GM04503 (cell line): ENCODE measurements at regions not wholly inside any gene's neighbourhood (a gene's known extent, or its start where the extent isn't known, plus 50 kb on each side); places are given as distances from the start of the nearest gene placed in this dataset.

Experiments
- DNase-seq: peaks from one replicate; pipeline ENCODE4 v3.0.0-alpha.2; 2012; ENCODE audit warnings: low read depth

DNA sequence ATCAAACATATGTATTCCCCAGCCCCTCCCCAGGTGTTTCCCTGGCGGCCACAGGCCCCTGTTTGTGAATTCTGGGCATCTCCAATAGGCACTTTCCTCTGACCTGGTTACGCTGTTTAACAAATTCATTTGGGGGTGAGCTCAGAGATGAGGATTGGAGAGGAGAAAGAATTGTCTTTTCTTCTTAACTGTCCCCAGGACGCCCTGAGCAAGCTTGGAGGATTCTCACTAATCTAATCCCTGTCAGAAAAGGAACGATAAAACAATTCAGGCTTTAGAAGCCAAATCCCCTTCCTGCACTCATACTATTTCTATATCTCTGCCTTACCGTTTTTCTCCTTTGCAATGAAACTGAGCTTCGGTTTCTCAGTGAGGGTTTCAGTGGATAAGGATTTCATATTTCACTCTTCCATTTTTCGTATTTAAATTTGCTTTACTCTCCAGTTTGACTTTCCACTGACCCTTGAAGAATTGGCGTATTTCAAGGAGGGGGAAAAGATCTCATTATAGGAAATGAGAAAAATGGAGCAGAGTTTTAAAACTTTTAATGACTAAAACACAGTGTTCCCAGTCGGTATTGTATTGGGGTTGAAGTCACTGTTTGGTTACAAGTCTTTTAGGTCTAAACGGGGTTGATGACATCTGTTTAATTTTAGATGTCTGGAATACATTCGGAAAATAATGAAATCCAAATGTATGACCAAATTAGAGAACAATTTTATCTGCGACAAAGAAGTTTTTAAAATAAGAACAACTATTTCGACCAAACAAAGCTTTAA lies 180.1 kb downstream of the MACROH2A1 start:
- no peak for DNase-seq

DNA sequence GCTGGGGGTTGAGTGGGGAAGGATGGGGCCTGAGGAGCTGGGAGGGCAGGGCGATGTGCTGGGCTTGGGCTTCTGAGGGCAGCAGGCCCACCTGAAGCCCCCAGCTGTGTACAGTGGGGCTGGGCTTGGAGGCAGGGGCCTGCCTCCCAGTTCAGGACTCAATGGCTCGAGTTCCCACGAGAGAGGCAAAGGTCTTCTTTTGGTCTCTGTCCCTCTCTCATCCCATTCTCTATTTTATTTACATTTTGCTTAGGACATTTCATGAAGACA lies 180.6 kb downstream of the MACROH2A1 start:
- no peak for DNase-seq

DNA sequence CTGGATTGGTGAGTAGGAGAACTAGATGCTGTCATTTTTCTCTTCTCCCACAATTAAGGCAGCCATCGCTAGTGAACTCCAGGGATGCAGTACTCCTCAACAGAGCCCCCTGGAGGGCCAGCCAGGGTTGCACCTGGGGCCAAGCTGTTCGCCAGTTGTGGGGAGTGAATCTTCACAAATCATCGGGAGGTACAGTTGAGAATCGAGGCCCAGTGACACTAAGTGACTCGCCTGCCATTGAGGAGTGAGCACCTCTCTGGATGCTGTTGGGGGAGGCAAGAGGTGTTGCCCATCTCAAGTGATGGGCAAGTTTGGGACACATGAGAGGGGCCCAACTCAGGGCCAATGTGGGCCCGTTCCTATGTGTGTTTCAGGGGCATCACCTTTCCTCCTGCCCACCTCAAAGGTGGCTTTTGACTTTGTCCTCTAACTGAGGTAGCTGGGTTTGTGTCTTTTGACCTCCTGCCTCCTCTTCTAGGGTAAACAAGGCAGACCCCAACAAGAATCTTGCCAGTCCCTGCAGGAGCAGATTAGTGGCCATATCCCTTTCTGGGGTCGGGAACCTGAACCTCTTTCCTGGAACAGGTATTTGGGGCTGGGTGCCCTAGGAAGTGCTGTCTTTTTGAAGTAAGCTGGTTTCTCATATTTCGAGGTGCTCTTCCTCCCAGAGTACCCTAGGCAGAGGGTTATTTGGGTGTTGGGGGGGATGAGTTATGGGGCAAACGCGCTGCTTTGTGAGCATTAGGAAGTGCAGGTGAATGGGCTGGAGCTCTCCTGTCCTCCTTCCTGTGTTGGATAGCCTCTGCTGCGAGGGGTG lies 181.2 kb downstream of the MACROH2A1 start:
- DNase-seq, result no peak

DNA sequence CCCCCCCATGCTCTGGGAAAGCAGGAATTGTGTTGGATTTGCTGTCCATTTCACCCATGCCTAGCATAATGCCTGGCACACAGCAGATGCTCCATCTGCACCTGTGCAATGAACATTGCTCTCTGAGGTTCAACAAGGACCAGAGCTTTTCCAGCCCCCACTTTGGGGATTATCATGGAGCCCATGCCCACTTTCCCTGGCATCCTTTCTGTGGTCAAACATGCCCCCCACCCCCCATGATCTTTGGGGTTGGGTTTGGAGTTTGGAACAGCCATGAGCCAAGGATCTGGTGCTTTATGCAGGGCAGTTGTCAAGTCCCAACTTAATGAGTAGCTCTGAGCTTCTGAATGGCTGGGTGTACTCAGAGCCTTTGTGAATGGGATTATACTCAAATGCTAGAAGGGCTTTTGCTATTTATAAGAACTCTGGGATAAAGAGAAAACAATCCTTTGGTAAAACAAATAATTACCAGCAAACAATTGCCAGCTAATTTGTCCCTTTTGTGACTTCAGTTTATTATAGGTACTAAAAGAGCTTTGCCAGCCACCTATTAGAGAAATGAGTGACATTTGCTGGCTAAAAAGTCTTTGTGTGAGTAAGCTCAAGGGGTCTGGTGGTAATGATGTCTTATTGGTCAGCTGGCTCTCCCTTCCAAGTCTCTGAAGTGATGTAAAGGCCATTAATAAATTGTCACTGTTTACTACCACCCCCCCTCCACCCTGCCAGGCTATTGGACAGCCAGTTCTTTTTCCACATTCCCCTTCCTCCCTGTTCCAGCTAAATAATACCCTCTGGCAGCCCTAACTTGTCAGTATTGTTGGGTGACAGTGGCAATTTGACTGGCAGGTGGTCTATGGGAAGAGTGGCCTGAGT lies 182.3 kb downstream of the MACROH2A1 start:
- DNase-seq, result no peak

DNA sequence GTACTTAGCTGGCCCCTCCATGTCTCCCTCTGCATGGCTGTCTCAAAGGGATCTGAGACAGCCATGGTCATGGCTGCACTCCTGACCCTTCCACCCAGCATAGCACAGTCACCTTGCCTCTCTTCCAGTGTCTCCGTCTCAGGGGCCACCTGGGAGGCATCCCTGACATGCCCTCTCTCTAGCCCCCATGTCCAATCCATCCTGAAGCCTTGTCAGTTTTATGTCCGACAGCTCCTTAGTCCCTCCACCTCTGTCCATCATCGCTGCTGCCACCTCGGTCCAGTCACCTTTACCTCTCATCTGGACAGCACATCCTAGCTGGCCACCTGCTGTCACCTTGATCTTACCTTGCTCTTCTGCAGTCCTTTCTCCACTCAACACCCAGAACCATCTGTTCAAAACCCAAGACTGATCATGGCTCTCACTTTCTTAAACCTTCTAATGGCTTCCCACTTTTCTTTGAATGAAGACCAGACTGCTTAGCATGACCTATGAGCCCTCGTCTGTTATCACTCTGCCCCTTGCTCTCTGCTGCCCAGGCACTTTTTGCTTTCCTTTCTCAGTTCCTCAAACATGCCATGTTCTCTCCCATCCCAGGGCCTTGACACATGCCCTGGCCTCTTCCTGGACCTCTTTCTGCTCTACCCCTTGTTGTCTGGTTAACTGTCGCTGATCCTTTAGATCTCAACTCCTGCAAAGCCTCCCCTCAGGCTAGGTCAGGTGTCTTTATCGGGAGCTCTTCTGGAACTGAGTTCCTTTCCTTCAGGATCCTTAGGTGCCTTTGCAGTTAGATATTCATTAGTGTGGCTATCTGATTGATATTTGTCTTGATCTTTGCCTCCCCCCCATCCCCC lies 181.8 kb upstream of the PITX1 start:
- DNase-seq, result no peak

DNA sequence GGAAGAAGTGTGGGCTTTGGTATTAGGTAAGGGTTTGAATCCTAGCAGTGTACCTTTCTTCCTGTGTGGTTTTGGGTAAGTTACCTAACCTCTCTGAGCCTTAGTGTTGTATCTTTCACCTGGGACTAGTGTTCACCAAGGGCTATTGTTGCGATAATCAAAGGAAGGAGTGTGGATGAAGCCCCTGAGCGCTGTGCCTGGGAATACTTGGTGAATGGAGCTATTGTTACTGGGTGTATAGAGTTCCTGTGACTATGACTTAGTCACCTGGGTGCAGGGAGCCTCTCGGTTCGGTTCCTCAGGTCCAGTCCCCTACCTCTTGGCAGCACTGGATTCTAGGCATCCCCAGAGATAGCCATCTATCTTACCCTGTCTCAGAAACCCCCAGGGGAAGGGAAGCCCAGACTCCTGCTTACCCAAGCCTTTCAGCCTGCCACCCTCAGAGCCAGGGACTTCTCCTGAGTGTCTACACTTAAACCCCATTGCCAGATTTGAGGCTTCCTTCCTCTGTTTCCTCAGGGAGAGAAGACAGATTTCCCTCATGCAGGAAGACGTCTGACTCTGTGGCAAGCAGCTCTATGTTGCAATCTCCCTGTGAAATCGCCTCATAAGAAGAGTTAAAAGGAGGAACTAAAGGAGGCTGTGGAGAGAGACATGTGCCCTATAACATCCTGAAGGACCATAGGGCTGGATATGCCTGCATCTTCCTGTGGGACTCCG lies 181.0 kb upstream of the PITX1 start:
- no peak for DNase-seq

DNA sequence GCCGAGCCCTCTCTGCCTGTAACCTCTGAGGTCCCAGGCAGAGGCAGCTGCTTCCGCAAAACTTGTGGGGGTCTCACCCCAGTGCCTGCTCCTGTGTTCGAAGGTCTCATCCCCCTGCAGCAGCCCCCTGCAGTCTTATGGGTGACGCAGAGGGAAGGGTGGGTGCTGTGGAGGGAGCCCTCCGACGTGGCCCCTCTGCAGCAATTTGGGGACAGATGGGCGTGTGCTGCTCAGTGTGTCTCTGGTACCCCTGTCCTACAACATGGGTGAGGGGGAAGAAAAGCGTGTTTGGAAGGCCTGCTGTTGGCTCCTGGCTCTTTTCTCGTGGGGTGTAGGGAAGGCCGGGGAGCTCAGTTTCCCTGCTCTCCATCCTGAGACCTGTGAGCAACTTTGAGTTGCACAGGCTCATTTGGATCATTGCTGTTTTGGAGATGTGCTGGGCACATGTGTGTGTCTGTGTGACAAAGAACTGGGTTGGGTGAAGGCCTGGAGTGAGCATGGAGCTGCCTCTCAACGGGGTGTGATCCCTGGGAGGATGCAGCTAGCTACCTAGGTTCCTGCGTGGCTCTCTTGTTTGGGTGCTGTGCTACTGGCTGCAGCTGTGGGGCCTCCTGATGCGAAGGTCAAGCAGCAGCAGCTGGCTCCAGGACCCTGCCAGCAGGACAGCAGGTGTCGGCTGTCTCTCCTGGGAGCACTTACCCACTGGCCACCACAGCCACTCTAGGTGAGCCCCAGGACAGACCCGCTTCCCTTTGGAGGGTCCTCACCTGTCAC lies 179.6 kb upstream of the PITX1 start:
- no peak for DNase-seq

DNA sequence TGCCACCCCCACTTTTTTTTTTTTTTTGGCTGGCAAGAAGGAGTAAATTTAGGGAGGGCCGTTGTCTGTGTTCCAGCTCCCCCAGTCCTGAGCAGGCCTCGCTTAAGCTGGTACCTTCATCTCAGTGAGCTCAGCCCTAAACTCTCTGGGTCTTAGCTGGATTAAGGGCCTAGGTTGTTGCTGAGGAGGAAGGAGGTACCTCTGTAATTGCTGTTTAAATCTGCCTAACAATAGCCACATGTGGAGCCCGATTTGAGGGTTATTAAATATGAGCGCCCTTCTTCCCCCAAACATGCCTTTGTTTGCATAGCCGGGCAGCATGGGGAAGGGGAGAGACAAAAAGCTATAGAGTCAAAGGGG lies 179.0 kb upstream of the PITX1 start:
- no peak for DNase-seq

DNA sequence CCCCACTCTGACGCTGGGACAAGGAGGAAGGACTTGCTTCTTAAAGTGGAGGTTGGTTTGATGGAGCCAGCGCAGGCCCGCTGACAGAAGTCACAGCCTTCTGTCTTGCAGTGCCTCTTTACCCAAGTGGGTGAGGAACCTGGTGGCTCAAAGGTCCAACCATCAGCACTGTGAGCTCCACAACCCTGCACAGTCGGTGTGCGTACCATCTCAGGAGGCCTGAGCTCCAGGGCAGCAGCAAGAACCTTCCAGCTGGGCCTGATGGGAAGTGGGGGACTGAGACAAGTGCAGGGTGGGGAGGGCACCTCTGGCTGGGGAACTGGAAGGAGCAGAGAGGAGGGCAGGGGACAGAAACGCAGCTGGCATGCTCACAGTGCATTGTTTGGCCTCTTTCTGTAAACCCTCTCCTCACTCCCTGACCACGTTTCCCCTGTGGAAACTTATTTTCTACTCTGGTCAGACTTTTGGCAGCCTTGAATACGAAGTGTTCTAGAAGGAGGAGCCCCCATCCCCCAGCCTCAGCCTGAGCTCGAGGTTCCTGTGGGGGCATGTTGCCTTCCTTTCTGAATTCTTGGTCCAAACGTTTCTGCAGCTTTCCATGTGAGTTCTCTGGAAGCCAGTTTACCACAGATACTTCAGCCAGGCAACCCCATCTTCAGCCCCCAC lies 178.5 kb upstream of the PITX1 start:
- no peak for DNase-seq

DNA sequence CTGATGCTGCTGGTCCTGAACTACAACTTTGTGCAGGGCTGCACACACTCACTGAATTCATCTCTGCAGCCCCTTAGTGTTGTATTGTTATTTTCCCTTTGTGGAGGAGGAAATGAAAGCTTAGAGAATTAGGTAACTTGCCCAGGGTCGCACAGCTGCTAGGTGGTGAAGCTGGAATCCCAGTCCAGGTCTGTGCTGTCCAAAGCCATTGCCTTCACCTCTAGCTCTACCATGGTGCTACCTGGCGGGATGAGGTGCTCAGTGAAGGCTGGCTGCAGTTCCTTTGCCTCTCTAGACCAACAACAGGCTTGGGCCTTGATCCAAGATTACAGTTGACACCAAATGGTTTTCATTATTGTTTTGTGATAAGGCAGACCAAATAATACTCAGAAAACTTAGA lies 177.8 kb upstream of the PITX1 start:
- DNase-seq, result no peak

DNA sequence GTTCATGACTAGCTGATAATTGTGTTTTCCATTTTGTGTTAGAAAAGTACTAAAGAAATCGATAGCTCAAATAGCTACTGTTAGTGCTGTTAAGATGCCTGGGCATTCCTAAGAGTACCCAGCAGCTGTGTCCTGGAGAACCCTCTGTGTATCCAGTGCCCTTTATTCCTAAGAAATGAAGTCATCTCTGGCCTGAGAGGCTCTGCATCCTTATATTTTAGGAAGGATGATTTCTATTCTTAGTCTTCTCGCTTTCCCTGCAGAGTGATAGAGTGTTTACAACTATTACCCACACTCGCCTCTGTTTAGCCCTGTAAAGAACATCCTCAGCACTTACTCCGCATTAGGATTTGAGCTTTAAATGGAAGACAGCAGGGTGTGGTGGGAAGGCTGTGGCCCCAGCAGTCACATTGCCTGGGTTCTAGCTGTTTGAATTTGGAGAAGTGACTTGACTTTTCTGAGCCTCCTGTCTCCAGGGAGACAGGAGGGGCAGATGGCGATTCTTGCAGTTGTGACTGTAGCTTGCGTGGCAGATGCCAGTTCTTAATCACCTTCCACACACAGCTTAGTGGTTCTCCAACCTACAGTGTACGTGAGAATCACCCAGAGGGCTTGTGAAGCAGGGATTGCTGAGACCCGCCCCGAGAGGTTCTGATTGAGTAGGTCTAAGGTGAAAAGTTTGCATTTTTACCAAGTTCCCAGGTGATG lies 177.2 kb upstream of the PITX1 start:
- DNase-seq, result no peak

DNA sequence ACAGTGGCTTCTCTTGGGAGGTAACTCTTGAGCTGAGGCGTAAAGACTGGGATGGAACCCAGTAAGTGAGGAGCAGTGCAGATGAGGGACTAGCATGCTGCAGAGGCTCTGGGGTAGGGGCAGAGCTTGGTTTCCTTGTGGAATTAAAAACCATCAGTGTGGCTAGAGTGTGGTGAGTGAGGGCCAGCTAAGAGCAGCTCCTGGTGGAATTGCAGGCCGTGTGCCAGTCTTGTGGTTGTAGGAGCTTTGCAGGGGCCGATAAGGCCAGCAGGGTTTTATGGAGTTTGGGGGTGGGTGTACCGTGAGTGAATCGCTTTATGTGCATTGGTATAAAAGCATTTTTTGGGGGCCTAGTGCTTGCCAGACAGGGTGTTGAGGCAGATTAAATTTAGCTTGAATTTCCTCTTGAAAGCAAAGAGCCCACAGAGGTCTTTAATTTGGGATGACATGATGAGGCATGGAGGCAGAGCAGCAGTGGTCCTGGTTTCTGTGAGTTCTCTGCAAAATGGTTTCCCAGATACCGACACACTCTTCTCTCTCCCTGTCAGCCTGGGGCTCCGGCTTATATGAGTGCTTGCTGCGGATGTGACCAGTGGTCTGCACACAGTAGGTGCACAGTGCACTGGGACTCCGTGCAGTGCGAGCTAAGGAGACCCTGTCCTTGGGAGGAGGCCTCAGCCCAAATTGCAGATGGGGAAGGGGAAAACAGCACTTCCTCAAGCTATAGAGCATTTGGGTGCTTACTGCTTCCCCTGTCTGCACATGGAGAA lies 176.4 kb upstream of the PITX1 start:
- no peak for DNase-seq

DNA sequence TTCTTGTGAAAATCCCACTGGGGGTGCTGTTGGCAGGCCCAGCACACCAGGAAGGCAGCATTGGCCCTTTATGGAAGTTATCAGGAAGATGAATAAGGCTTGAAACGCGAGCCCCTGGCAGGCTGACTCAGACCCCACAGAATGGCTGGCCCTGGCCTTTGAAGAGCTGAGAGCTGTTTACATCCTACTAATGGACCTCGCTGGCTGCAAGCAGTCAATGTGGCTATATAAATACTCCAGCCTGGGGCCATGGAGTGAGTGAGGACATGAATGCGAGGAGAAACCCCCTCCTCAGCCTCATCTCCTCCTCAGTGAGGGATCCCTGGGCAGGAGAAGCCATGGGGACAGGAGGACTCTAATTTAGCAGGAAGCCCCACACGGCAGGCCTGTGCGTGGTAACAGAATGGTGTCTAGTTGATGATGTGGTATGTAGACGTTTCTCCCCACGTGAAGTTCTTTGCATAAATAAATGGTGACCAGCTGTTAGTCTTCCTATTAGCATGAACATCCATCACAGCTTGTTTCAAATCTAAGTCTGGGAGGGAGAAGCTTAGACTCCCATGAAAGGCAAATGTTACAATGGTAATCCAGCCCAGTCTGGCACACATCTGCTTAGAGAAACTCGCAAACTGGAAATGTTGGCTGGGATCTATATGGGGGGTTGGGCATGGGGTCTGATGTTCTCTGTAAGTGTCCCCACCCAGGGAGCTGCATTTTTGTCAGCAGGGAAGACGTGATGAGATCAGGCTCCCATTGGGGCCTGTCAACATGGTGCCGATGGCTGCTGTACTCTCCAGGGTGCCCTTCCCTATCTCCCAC lies 175.1 kb upstream of the PITX1 start:
- DNase-seq, result peak; percentile 90

DNA sequence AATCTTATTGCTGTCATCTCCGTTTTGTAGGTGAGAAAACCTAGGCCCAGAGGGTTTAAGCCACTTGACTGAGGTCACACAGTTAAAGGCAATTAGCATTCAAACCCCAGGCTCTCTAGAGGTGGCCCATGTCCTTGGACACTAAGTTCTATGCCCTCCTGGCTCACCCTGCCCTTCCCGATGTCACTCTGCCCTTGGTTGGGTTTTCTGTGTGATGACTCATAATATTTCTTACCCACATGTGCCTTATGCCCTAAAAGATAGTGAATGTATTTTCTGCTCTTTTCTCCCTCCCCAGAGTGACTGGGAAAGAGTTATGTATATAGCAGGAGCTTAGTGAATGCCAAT lies 174.5 kb upstream of the PITX1 start:
- no peak for DNase-seq

DNA sequence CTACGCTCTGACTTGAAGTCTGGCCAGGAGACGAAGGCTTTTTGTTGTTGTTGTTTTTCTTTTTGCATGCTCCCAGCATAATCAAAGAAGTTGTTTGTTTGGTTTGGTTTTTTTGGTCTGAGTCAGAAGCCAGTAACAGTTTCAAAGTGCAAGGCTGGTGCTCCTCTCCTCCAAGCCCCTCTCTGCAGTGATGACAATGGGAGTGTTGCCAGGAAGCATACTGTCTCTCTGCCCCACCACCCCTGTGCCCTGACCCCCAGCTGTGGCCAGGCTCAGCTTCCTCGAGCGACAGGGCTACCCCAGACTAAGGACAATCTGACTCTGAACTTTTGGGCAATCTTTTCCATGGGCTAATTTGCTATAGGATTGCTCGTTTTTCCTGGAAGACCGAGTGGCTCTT lies 173.8 kb upstream of the PITX1 start:
- DNase-seq, result no peak

DNA sequence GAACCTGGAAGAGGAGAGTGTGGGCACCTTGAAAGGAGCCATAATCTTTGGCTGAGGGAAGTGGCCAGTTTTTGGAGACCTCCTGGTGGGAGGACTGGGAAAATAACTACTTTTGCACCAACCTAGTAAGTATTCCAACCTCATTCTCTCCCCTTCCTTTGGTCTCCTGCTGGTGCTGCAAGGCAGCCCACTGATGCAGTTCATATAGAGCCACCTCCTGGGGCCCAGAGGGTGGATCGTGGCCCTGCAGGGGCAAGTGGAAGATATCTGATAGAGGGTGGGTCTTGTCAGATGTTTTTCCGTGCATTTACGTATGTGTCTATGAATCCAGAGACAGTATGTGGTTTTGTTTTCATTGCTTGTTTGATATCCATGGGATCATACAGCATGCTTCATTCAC lies 172.8 kb upstream of the PITX1 start:
- no peak for DNase-seq

DNA sequence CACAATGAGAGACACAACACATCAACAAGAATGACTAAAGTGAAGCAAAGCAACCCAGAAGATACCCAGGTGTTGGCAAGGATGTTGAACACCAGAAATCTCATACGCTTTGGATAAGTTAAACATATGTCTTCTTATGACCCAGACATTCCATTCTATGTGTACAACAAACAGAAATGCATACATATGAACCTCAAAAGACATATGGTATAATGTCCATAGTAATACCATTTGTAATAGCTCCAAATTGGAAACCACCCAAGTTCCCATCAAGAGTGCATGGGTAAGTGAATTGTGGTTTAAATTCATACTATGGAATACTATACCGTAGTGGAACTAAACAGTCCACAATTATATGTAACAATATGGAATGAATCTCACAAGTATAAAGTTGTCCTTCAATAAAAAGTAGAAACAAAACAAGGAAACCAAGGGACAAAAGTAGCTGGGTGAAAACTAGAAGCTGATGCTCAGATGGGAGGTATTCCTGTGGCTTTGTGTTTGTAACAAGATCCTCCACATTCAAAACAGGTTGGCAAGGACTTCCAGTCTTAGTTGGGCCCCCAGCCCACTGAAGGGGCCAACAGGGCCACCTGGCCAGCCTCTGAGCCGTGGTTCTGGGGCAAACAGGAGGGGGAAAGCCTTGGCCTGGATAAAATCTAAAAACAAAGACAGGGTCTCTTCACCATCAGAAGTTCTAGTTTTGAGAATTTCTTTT lies 171.8 kb upstream of the PITX1 start:
- no peak for DNase-seq
